HG03066 (cell line): ENCODE measurements at regions not wholly inside any gene's neighbourhood (a gene's known extent, or its start where the extent isn't known, plus 50 kb on each side); places are given as distances from the start of the nearest gene placed in this dataset.
"Not testable (repeated sequence)": the region's sequence is repeated elsewhere in the genome, so short reads cannot be mapped to it uniquely, and the experiment has no call there.

Source experiments
- ATAC-seq: cut with Tn5 transposase; IDR thresholded peaks from one replicate; pipeline ENCODE4 v1.9.1; 2021; ENCODE audit warnings: low read depth; ENCODE audit not compliant: unreplicated experiment

- ATAC-seq = no peak
Measured at GRCh38 chr5:17079562-17079961, 137.9 kb upstream of the BASP1 start.

- ATAC-seq = no peak
Measured at GRCh38 chr5:17080361-17080760, 137.1 kb upstream of the BASP1 start.

GRCh38 chr5:17081142-17081541, 136.3 kb upstream of the BASP1 start:
- ATAC-seq = no peak

- not testable (repeated sequence) for ATAC-seq
Measured at GRCh38 chr5:17083276-17083675, 134.2 kb upstream of the BASP1 start.

- ATAC-seq = no peak
Measured at GRCh38 chr5:17087035-17087434, 130.4 kb upstream of the BASP1 start.

GRCh38 chr5:17088051-17088450, 129.4 kb upstream of the BASP1 start:
- ATAC-seq = no peak

- ATAC-seq = no peak
Measured at GRCh38 chr5:17089001-17089400, 128.4 kb upstream of the BASP1 start.

GRCh38 chr5:17089690-17090089, 127.7 kb upstream of the BASP1 start:
- no peak for ATAC-seq

GRCh38 chr5:17090839-17091238, 126.6 kb upstream of the BASP1 start:
- ATAC-seq = no peak

- no peak for ATAC-seq
Measured at GRCh38 chr5:17094830-17095229, 122.6 kb upstream of the BASP1 start.

GRCh38 chr5:17096952-17097695, 120.3 kb upstream of the BASP1 start:
- no peak for ATAC-seq

- no peak for ATAC-seq
Measured at GRCh38 chr5:17099946-17100345, 117.5 kb upstream of the BASP1 start.

- no peak for ATAC-seq
Measured at GRCh38 chr5:17103461-17103860, 114.0 kb upstream of the BASP1 start.

- ATAC-seq = no peak
Measured at GRCh38 chr5:17105744-17106418, 111.5 kb upstream of the BASP1 start.

GRCh38 chr5:17106521-17106920, 110.9 kb upstream of the BASP1 start:
- no peak for ATAC-seq

- ATAC-seq = not testable (repeated sequence)
Measured at GRCh38 chr5:17112091-17112716, 105.2 kb upstream of the BASP1 start.

- no peak for ATAC-seq
Measured at GRCh38 chr5:17113174-17113958, 104.1 kb upstream of the BASP1 start.

GRCh38 chr5:17114233-17114632, 103.2 kb upstream of the BASP1 start:
- no peak for ATAC-seq

- ATAC-seq = no peak
Measured at GRCh38 chr5:17114715-17115599, 102.5 kb upstream of the BASP1 start.

- ATAC-seq = no peak
Measured at GRCh38 chr5:17115855-17116254, 101.6 kb upstream of the BASP1 start.
